ENCODE measurements at regions not wholly inside any gene's neighbourhood (a gene's known extent, or its start where the extent isn't known, plus 50 kb on each side); places are given as distances from the start of the nearest gene placed in this dataset.

GRCh38 chr20:12318043-12318442 is 400.4 kb downstream of the BTBD3 start:
- TF ChIP-seq CTCF (IDR thresholded peaks at IDR 0.05), result no peak
- no peak for TF ChIP-seq POLR2A (IDR thresholded peaks at IDR 0.05)

Measured in body of pancreas (tissue), 4 donors.